Skeletal muscle satellite cell (primary cell): ENCODE measurements at regions not wholly inside any gene's neighbourhood (a gene's known extent, or its start where the extent isn't known, plus 50 kb on each side); places are given as distances from the start of the nearest gene placed in this dataset.

ENCODE experiments used
- H3K27me3 ChIP-seq: 2 replicates; pipeline ENCODE4 v1.7.0; 2013; ENCODE audit warnings: low read length; ENCODE audit not compliant: control insufficient read depth, insufficient read depth
- H3K36me3 ChIP-seq: 2 replicates; pipeline ENCODE4 v1.7.0; 2013; ENCODE audit warnings: mild to moderate bottlenecking, control low read depth, low read length; ENCODE audit not compliant: insufficient read depth
- H3K4me1 ChIP-seq: 2 replicates; pipeline ENCODE4 v1.7.0; 2013; ENCODE audit warnings: low read length; ENCODE audit not compliant: control insufficient read depth, insufficient read depth
- H3K4me2 ChIP-seq: 2 replicates; pipeline ENCODE4 v1.7.0; 2013; ENCODE audit warnings: mild to moderate bottlenecking, low read length
- H3K4me3 ChIP-seq: 2 replicates; pipeline ENCODE4 v1.7.0; 2013; ENCODE audit warnings: low read length
- H3K9ac ChIP-seq: 2 replicates; pipeline ENCODE4 v1.7.0; 2013; ENCODE audit warnings: mild to moderate bottlenecking, low read depth, low read length, moderate library complexity
- H3K9me3 ChIP-seq: replicated peaks from 2 replicates; pipeline ENCODE4 v1.7.0; 2013; ENCODE audit warnings: mild to moderate bottlenecking, control low read depth, low read length

GRCh38 chr10:124346831-124347230 lies 71.9 kb downstream of the OAT start:
- no peaks in the 10 kb centered on the region for H3K9me3 ChIP-seq
- no peak overlapping the region for H3K4me3 ChIP-seq
- H3K27me3 ChIP-seq: no peaks in the 10 kb centered on the region
- no peak overlapping the region for H3K9ac ChIP-seq
- no peaks in the 10 kb centered on the region for H3K4me1 ChIP-seq
- no peak overlapping the region for H3K4me2 ChIP-seq
- no peaks in the 10 kb centered on the region for H3K36me3 ChIP-seq

- Histone ChIP-seq H3K9me3 (no peaks in the 10 kb centered on the region), H3K27me3 (no peaks in the 10 kb centered on the region), H3K9ac (no peak overlapping the region), H3K4me2 (no peak overlapping the region), H3K4me3 (no peak overlapping the region), H3K4me1 (peaks cover 12% of the 10 kb centered on the region), H3K36me3 (no peaks in the 10 kb centered on the region)
These were observed 73.2 kb downstream of the OAT start for GRCh38 chr10:124345521-124345920.

GRCh38 chr10:124344931-124345330 lies 73.8 kb downstream of the OAT start:
- Histone ChIP-seq H3K27me3 (no peaks in the 10 kb centered on the region), H3K4me1 (peaks cover 16% of the 10 kb centered on the region), H3K4me2 (no peak overlapping the region), H3K9ac (no peak overlapping the region), H3K4me3 (no peak overlapping the region), H3K9me3 (no peaks in the 10 kb centered on the region), H3K36me3 (no peaks in the 10 kb centered on the region)

GRCh38 chr10:124344266-124344590 lies 74.5 kb downstream of the OAT start:
- Histone ChIP-seq H3K4me1 (peaks cover 23% of the 10 kb centered on the region), H3K9me3 (no peaks in the 10 kb centered on the region), H3K4me2 (no peak overlapping the region), H3K36me3 (no peaks in the 10 kb centered on the region), H3K9ac (no peak overlapping the region), H3K4me3 (no peak overlapping the region), H3K27me3 (no peaks in the 10 kb centered on the region)

- Histone ChIP-seq H3K4me3 (no peak overlapping the region), H3K9me3 (no peaks in the 10 kb centered on the region), H3K36me3 (no peaks in the 10 kb centered on the region), H3K4me2 (no peak overlapping the region), H3K27me3 (no peaks in the 10 kb centered on the region), H3K4me1 (peaks cover 26% of the 10 kb centered on the region), H3K9ac (no peak overlapping the region)
These were observed 75.1 kb downstream of the OAT start for GRCh38 chr10:124343351-124344265.

- Histone ChIP-seq H3K4me3 (no peak overlapping the region), H3K4me2 (no peak overlapping the region), H3K4me1 (peaks cover 26% of the 10 kb centered on the region), H3K27me3 (no peaks in the 10 kb centered on the region), H3K9me3 (no peaks in the 10 kb centered on the region), H3K36me3 (no peaks in the 10 kb centered on the region), H3K9ac (no peak overlapping the region)
These were observed 75.9 kb downstream of the OAT start for GRCh38 chr10:124342821-124343170.

GRCh38 chr10:124342136-124342820 lies 76.4 kb downstream of the OAT start:
- H3K9me3 ChIP-seq: no peaks in the 10 kb centered on the region
- no peak overlapping the region for H3K4me2 ChIP-seq
- peaks cover 26% of the 10 kb centered on the region for H3K4me1 ChIP-seq
- no peak overlapping the region for H3K9ac ChIP-seq
- H3K36me3 ChIP-seq: no peaks in the 10 kb centered on the region
- no peak overlapping the region for H3K4me3 ChIP-seq
- no peaks in the 10 kb centered on the region for H3K27me3 ChIP-seq

- H3K9ac ChIP-seq: peak overlapping the region; percentile 38
- no peak overlapping the region for H3K4me2 ChIP-seq
- peaks cover 26% of the 10 kb centered on the region for H3K4me1 ChIP-seq
- H3K4me3 ChIP-seq: no peak overlapping the region
- no peaks in the 10 kb centered on the region for H3K36me3 ChIP-seq
- H3K27me3 ChIP-seq: no peaks in the 10 kb centered on the region
- no peaks in the 10 kb centered on the region for H3K9me3 ChIP-seq
These were observed 77.0 kb downstream of the OAT start for GRCh38 chr10:124341768-124342135.

- peaks cover 26% of the 10 kb centered on the region for H3K4me1 ChIP-seq
- no peak overlapping the region for H3K4me3 ChIP-seq
- no peaks in the 10 kb centered on the region for H3K36me3 ChIP-seq
- H3K27me3 ChIP-seq: no peaks in the 10 kb centered on the region
- peak overlapping the region; percentile 65 for H3K9ac ChIP-seq
- H3K9me3 ChIP-seq: no peaks in the 10 kb centered on the region
- H3K4me2 ChIP-seq: peak overlapping the region; percentile 45
These were observed 78.5 kb downstream of the OAT start for GRCh38 chr10:124340033-124340760.

- no peaks in the 10 kb centered on the region for H3K36me3 ChIP-seq
- peak overlapping the region; percentile 59 for H3K9ac ChIP-seq
- no peaks in the 10 kb centered on the region for H3K9me3 ChIP-seq
- H3K27me3 ChIP-seq: no peaks in the 10 kb centered on the region
- no peak overlapping the region for H3K4me3 ChIP-seq
- peak overlapping the region; percentile 5 for H3K4me2 ChIP-seq
- H3K4me1 ChIP-seq: peaks cover 26% of the 10 kb centered on the region
These were observed 79.3 kb downstream of the OAT start for GRCh38 chr10:124339119-124340032.
